Uterus (tissue), 2 donors: ENCODE measurements at regions not wholly inside any gene's neighbourhood (a gene's known extent, or its start where the extent isn't known, plus 50 kb on each side); places are given as distances from the start of the nearest gene placed in this dataset.

Experiments
- POLR2A ChIP-seq, 2 donors: fragments of 450-650 bp; IDR thresholded peaks; one replicate each; pipeline ENCODE4 v1.6.1; 2016; ENCODE audit warnings: antibody characterized with exemption in 2 of 2, mild to moderate bottlenecking in 1 of 2, moderate library complexity in 1 of 2
- TF ChIP-seq, protein P1 (sequence below), 4 experiments: fragments of 200-600 bp in 2 of 4; fragments of 450-650 bp in 2 of 4; sonication (generic) in 2 of 4; IDR thresholded peaks; one replicate each; pipeline ENCODE4 v1.5.1; 2016 to 2019; ENCODE audit warnings: antibody characterized with exemption in 4 of 4, mild to moderate bottlenecking in 2 of 4, moderate library complexity in 1 of 4

DNA sequence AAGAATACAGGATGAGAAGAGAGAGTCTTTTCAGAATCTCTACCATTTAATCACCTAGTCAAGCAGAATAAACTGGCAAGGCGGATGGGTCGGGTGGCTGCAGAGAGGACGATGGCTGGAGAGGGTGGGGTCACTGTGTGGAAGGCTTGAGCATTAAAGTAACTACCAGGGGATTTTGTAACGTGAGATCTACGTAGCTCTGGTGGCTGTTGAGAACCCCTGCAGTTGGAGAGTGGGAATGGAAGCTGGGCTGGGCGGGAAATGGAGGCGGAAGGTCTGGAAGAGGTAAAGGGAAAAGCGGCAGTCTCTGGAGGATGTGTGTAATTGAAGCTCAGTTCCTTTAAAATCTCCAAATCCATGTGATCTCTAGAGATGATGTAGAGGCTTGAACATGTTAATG, 135.0 kb downstream of the GATA3 start:
- TF ChIP-seq, protein P1, sequence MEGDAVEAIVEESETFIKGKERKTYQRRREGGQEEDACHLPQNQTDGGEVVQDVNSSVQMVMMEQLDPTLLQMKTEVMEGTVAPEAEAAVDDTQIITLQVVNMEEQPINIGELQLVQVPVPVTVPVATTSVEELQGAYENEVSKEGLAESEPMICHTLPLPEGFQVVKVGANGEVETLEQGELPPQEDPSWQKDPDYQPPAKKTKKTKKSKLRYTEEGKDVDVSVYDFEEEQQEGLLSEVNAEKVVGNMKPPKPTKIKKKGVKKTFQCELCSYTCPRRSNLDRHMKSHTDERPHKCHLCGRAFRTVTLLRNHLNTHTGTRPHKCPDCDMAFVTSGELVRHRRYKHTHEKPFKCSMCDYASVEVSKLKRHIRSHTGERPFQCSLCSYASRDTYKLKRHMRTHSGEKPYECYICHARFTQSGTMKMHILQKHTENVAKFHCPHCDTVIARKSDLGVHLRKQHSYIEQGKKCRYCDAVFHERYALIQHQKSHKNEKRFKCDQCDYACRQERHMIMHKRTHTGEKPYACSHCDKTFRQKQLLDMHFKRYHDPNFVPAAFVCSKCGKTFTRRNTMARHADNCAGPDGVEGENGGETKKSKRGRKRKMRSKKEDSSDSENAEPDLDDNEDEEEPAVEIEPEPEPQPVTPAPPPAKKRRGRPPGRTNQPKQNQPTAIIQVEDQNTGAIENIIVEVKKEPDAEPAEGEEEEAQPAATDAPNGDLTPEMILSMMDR (IDR thresholded peaks at IDR 0.05) = no peak
- no peak for TF ChIP-seq POLR2A (IDR thresholded peaks at IDR 0.05)
